GM18502 (cell line): ENCODE measurements at regions not wholly inside any gene's neighbourhood (a gene's known extent, or its start where the extent isn't known, plus 50 kb on each side); places are given as distances from the start of the nearest gene placed in this dataset.

Source experiments
- ATAC-seq: cut with Tn5 transposase; IDR thresholded peaks from one replicate; pipeline ENCODE4 v1.9.1; 2021; ENCODE audit warnings: mild to moderate bottlenecking; ENCODE audit not compliant: unreplicated experiment, poor library complexity

- ATAC-seq = no peak
Measured at GRCh38 chr5:167877114-167877722, 414.2 kb upstream of the WWC1 start.

- ATAC-seq = no peak
Measured at GRCh38 chr5:167877924-167878323, 413.5 kb upstream of the WWC1 start.

- no peak for ATAC-seq
Measured at GRCh38 chr5:167880420-167880819, 411.0 kb upstream of the WWC1 start.

- no peak for ATAC-seq
Measured at GRCh38 chr5:167881041-167881440, 410.4 kb upstream of the WWC1 start.

GRCh38 chr5:167886196-167886595, 405.2 kb upstream of the WWC1 start:
- no peak for ATAC-seq

- ATAC-seq = no peak
Measured at GRCh38 chr5:167888393-167888792, 403.1 kb upstream of the WWC1 start.

GRCh38 chr5:167889276-167889675, 402.2 kb upstream of the WWC1 start:
- no peak for ATAC-seq

- ATAC-seq = no peak
Measured at GRCh38 chr5:167892352-167893115, 398.9 kb upstream of the WWC1 start.

- ATAC-seq = no peak
Measured at GRCh38 chr5:167893271-167893670, 398.2 kb upstream of the WWC1 start.

GRCh38 chr5:167894631-167895472, 396.6 kb upstream of the WWC1 start:
- no peak for ATAC-seq

- no peak for ATAC-seq
Measured at GRCh38 chr5:167895899-167896659, 395.4 kb upstream of the WWC1 start.

- ATAC-seq = no peak
Measured at GRCh38 chr5:167896814-167897213, 394.6 kb upstream of the WWC1 start.

- ATAC-seq = no peak
Measured at GRCh38 chr5:167897371-167897770, 394.1 kb upstream of the WWC1 start.

GRCh38 chr5:167898361-167899042, 392.9 kb upstream of the WWC1 start:
- ATAC-seq = no peak

GRCh38 chr5:167899490-167900070, 391.9 kb upstream of the WWC1 start:
- ATAC-seq = no peak

GRCh38 chr5:167900340-167900935, 391.0 kb upstream of the WWC1 start:
- no peak for ATAC-seq

- no peak for ATAC-seq
Measured at GRCh38 chr5:167902298-167902697, 389.1 kb upstream of the WWC1 start.

GRCh38 chr5:167903243-167903642, 388.2 kb upstream of the WWC1 start:
- ATAC-seq = no peak

GRCh38 chr5:167903659-167904058, 387.8 kb upstream of the WWC1 start:
- no peak for ATAC-seq
